Brain microvascular endothelial cell (primary cell): ENCODE measurements at regions not wholly inside any gene's neighbourhood (a gene's known extent, or its start where the extent isn't known, plus 50 kb on each side); places are given as distances from the start of the nearest gene placed in this dataset.

Experiments used
- DNase-seq: peaks from one replicate; pipeline ENCODE4 v3.0.0-alpha.2; 2020
- H3K27ac ChIP-seq: fragments of 250-450 bp; sonication (Bioruptor Pico); 2 replicates; pipeline ENCODE4 v1.5.1; 2020; ENCODE audit warnings: mild to moderate bottlenecking, moderate library complexity
- H3K27me3 ChIP-seq: fragments of 250-450 bp; sonication (Bioruptor Pico); replicated peaks from 2 replicates; pipeline ENCODE4 v1.5.1; 2020; ENCODE audit warnings: mild to moderate bottlenecking
- H3K36me3 ChIP-seq: fragments of 250-450 bp; sonication (Bioruptor Pico); replicated peaks from 2 replicates; pipeline ENCODE4 v1.5.1; 2020; ENCODE audit warnings: mild to moderate bottlenecking
- H3K4me3 ChIP-seq: 2 replicates; pipeline ENCODE4 v1.5.1; 2011; ENCODE audit warnings: low read depth, mild to moderate bottlenecking, control low read depth, low read length, moderate library complexity
- CTCF ChIP-seq: IDR thresholded peaks from 2 replicates; pipeline ENCODE4 v1.5.1; 2011; ENCODE audit warnings: low read depth, mild to moderate bottlenecking, moderate library complexity, low read length, control low read depth, inconsistent platforms; ENCODE audit errors: missing control alignments
- in situ Hi-C: cut with HindIII; loops from 2 replicates; pipeline ENCODE4 v1.10.0; 2017; ENCODE audit warnings: low sequenced_read_pairs, low pct_ligation_motif_present

GRCh38 chr13:99812625-99813024, 158.9 kb downstream of the ZIC5 start:
- Histone ChIP-seq H3K4me3 (no peak overlapping the region), H3K27ac (no peak overlapping the region), H3K36me3 (no peaks in the 10 kb centered on the region), H3K27me3 (no peaks in the 10 kb centered on the region)
- TF ChIP-seq CTCF = no peak
- peak; percentile 69 for DNase-seq
- in situ Hi-C loops = no loop called here

GRCh38 chr13:99811067-99811700, 160.4 kb downstream of the ZIC5 start:
- Histone ChIP-seq H3K27me3 (no peaks in the 10 kb centered on the region), H3K27ac (no peak overlapping the region), H3K36me3 (no peaks in the 10 kb centered on the region), H3K4me3 (no peak overlapping the region)
- no peak for DNase-seq
- no peak for TF ChIP-seq CTCF
- in situ Hi-C loops = no loop called here

- no peak for DNase-seq
- Histone ChIP-seq H3K36me3 (no peaks in the 10 kb centered on the region), H3K27ac (no peak overlapping the region), H3K27me3 (no peaks in the 10 kb centered on the region), H3K4me3 (no peak overlapping the region)
- no peak for TF ChIP-seq CTCF
- in situ Hi-C loops = no loop called here
These were observed 161.6 kb downstream of the ZIC5 start for GRCh38 chr13:99809926-99810325.

- Histone ChIP-seq H3K4me3 (no peak overlapping the region), H3K36me3 (no peaks in the 10 kb centered on the region), H3K27me3 (no peaks in the 10 kb centered on the region), H3K27ac (no peak overlapping the region)
- DNase-seq = no peak
- in situ Hi-C loops = no loop called here
- TF ChIP-seq CTCF = no peak
These were observed 162.1 kb downstream of the ZIC5 start for GRCh38 chr13:99809496-99809895.

- Histone ChIP-seq H3K27me3 (no peaks in the 10 kb centered on the region), H3K27ac (no peak overlapping the region), H3K36me3 (no peaks in the 10 kb centered on the region), H3K4me3 (no peak overlapping the region)
- in situ Hi-C loops = no loop called here
- TF ChIP-seq CTCF = no peak
- no peak for DNase-seq
These were observed 162.8 kb downstream of the ZIC5 start for GRCh38 chr13:99808786-99809185.

GRCh38 chr13:99806671-99807070, 164.9 kb downstream of the ZIC5 start:
- TF ChIP-seq CTCF = no peak
- Histone ChIP-seq H3K36me3 (no peaks in the 10 kb centered on the region), H3K27ac (no peak overlapping the region), H3K27me3 (no peaks in the 10 kb centered on the region), H3K4me3 (no peak overlapping the region)
- no peak for DNase-seq
- in situ Hi-C loops = no loop called here
